ENCODE measurements at regions not wholly inside any gene's neighbourhood (a gene's known extent, or its start where the extent isn't known, plus 50 kb on each side); places are given as distances from the start of the nearest gene placed in this dataset.
A peak's percentile ranks its signal among the peaks of the same experiment; 100 is the strongest.
"Not testable (repeated sequence)": the region's sequence is repeated elsewhere in the genome, so short reads cannot be mapped to it uniquely, and the experiment has no call there.

DNA sequence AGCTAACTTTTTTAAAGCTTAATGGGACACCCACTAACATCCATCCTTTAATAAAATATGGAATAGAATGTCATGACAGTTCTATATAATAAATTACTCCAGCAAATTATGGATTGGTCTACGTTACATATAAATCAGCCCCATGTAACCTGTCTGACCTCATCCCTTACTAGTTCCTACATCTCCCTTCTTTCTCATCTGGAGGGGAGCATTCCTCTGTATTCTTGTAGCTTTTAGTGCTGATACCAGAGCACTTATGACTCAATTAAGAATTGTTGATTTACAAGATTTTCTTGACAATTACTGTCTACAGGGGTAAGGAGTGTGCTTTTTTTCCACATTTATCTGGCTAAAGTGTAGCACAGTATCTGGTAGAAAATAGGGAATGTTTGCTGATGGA is 523.7 kb downstream of the FAM181B start:
- no peak for DNase-seq (ENCODE audit: low read depth)

GRCh38 chr11:82195283-82195682 is 538.4 kb downstream of the FAM181B start:
- no peak for DNase-seq (ENCODE audit: low read depth)

DNA sequence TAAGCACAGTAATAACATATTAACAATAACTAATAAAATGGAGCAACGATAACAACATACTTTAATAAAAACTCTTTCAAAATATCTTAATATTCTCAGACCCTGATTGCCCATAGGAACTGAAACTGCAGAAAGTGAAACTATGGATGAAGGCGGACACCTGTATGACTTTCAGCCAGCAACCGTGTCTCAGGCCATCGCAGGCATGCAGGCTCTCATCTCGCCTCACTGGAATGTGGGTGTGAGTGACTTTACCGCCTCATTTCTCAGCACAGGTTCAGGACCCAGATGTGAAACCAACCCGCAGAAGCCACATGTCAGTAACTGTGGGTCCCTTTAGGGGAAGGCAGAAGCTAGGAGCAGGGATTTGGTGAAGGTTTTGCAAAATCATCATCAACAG is 539.1 kb downstream of the FAM181B start:
- DNase-seq (ENCODE audit: low read depth) = no peak

DNA sequence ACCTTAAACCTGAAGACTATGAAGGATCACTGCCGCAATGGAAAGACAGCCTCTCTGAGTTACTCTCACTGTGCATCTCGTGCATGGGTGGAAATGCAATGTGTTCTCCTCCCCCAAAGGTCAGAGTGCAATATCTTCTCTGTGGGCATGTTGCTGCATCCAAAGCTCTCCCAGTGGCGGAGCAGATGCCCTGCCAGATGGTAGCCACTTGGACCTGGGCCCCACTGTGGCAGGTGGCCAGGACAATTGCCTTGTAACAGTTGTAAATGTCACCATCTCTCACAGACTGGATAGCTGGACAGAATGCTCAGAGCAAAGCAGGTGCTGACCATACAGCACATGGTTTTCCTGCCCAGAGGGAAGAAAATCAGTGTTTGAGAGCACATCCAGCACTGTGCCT is 542.0 kb downstream of the FAM181B start:
- no peak for DNase-seq (ENCODE audit: low read depth)

- no peak for DNase-seq (ENCODE audit: low read depth)
These were observed 547.7 kb downstream of the FAM181B start for GRCh38 chr11:82185925-82186324.

DNA sequence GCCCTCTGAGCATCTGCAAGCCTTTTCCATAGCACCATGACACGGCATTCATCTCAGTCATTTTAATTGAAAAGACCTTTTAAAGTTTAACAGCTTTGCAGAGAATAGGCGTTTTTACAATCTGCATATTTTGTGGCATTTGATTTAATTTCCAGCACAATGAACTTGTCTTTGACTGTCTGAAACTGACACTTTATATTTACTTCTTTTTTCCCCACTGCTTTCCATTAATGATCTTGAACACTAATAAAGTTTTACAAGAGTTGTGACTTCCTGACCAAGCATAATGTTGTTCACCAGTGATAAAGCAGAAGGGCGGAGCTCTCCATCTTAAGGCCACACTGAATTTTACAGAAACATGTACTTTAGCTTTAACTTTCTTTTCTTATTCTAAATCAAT is 548.7 kb downstream of the FAM181B start:
- no peak for DNase-seq (ENCODE audit: low read depth)

GRCh38 chr11:82183346-82183745 is 550.3 kb downstream of the FAM181B start:
- no peak for DNase-seq (ENCODE audit: low read depth)

DNA sequence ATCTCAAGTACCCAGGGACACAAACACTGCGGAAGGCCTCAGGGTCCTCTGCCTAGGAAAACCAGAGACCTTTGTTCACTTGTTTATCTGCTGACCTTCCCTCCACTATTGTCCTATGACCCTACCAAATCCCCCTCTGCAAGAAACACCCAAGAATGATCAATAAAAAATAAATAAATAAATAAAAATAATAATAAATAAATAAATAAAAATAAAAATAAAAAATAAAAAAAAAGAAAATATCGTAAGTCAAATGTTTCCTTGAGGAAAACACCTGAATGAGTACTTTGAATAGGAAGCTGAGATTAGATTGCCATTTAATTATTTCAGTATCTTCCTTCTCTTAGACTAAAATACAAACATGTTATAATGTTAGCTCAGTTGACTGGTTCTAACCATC is 551.0 kb downstream of the FAM181B start:
- DNase-seq (ENCODE audit: low read depth) = not testable (repeated sequence)

GRCh38 chr11:82181796-82182195 is 551.9 kb downstream of the FAM181B start:
- DNase-seq (ENCODE audit: low read depth) = not testable (repeated sequence)

DNA sequence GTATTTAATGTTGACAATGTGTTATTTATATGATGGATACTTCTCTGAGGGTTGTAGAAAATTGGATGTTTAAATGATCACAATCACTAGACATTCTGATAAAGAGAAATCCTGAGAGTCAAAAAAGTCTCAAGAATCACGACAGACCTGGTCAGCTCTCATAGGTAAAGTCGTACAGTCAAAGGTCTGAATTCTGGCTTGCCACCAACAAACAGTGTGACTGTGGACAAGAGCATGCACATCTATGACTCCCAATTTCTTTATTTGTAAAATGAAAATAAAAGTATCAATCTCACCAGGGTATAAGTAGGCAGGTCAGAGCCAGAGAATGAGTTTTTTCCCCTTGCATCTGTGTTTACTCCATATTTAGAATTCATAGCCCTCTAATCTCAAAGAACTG is 556.7 kb downstream of the FAM181B start:
- no peak for DNase-seq (ENCODE audit: low read depth)

- no peak for DNase-seq (ENCODE audit: low read depth)
These were observed 557.3 kb downstream of the FAM181B start for GRCh38 chr11:82176365-82176764.

DNA sequence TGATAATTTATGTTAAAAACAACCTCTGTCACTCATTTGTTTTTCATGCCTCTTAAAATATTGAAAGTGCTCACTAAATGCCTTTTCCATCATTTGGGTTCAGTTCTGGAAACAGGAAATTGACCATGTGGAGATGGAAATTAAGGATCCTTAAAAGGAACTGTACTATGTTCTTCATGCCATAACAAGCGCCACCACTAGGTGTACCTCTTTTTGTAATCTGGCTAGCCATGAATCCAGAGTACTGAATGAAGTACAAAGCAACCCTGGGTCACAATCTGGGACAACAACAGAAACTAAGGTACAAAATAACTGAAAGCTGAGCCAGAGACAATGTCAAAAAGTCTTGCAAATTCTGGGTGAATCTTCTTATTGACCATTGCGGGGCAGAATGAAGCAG is 559.1 kb downstream of the FAM181B start:
- no peak for DNase-seq (ENCODE audit: low read depth)

- no peak for DNase-seq (ENCODE audit: low read depth)
These were observed 586.9 kb downstream of the FAM181B start for GRCh38 chr11:82146789-82147188.

DNA sequence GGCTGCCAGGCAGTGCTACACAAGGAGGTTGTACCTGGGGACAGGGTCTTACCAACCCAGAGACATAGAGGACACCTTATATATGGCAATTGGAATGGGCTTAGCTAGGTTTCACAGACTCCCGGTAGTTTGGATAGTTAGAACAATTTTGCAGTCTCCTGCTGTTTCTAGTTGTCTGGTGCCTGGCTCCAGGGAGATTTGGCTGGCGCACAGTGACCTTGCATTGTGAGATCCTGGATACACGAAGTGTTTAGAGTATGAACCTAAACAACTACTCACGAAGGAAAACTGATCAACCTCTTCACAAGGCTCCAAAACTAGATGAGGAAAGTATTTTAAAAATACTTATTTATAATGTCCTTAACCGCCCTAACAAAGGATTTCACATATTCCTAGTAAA is 614.7 kb downstream of the FAM181B start:
- DNase-seq (ENCODE audit: low read depth) = no peak

DNA sequence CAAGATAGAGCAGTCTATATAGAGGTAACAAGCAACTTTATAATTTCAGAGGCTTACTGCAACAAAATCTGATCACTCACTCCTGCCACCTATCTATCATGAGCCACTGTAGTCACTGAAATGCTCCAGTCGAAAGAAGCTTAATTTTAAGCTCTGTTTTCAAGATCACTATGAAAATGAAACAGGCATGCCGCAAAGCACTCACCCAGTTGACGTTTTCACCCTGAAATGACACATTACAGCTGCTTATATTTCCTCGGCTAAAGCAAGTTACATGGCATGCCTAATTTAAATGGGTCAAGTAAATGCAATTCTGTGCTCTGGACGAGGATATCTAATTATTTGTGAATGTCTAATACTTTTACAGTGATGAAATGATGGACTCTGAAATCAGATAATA is 616.3 kb downstream of the FAM181B start:
- DNase-seq (ENCODE audit: low read depth) = no peak

DNA sequence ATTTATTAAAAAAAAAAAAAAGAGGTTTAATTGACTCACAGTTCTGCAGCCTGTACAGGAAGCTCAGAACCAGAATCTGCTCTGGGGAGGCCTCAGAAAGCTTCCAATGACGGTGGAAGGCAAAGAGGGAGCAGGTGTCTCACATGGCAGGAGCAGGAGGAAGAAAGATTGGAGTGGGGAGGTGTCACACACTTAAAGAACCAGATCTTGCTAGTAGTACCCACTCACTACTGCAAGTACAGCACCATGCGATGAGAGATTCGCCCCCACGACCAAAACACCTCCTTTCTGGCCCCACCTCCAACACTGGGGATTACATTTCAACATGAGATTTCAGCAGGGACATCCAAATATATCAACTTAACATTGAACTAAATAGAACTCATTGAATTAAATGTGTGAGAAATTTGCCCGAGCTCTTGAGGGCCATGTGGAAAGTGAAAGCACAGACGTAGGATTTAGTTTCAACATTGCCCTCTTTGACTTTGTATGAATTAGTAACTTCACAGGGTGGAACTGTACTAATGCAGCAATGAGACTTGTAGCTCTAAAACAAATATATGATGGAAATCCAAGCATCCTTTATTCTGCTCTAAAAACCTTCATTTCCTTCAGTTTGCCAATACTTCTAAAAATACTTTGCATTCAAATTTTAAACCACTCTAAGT is 628.2 kb downstream of the FAM181B start:
- no peak for DNase-seq (ENCODE audit: low read depth)

DNA sequence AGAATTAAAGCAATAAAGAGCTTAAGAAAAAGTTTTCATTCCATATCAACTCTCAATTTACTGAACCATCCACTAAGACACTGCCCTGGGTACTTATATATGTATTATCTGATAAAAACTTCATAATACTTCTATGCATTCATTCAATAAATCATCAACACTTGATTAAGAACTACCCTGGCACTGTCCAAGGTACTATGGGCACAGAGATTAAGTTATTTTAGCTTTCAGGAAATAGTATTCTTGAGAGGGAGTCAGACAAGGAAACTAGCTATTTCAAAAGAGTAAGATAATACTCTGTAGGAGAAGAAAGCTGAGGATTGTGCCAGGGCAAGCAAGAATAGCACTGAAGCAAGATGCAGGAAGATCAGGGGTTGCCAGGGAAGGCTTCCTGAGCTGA is 640.8 kb downstream of the FAM181B start:
- no peak for DNase-seq (ENCODE audit: low read depth)

- DNase-seq (ENCODE audit: low read depth) = no peak
These were observed 644.2 kb downstream of the FAM181B start for GRCh38 chr11:82089426-82089825.

- DNase-seq (ENCODE audit: low read depth) = no peak
These were observed 648.2 kb downstream of the FAM181B start for GRCh38 chr11:82085493-82085892.

DNA sequence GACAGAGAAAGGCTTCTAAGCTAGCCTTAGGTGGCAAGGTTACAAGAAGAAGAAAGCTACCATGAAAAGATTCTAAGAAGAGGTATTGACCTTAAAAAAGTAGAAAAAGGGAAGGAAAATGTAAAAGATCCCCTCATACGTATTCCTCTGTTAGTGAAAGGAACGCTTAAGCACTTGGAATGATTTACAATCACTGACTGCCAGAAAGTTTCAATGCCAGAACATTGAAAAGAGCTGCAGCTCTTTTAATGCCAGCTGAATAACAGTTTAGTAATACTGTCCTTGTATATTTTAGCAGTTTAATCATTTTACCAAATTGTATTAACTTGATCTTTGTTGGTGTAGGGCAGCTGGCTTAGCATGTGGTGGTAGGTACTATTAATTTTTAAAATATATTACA is 650.7 kb downstream of the FAM181B start:
- no peak for DNase-seq (ENCODE audit: low read depth)

DNA sequence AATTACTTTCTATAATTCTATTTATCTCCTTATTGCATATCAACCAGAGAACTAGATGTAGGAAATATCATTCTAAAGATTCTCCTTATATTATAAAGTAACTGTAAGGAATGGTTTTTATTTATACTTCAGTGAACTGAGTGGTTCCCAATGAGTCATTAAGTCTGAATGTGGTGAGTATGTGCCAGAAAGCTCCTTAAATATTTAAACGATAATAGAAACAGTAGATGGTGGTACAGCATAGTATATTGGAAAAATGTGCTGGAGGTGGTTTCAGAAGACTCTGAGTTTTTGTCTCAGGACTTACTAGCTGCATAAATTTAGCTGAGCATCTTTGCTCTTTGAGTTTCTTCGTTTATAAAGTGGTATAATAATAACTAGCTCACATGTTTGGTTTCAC is 653.5 kb downstream of the FAM181B start:
- DNase-seq (ENCODE audit: low read depth) = peak; percentile 5

DNA sequence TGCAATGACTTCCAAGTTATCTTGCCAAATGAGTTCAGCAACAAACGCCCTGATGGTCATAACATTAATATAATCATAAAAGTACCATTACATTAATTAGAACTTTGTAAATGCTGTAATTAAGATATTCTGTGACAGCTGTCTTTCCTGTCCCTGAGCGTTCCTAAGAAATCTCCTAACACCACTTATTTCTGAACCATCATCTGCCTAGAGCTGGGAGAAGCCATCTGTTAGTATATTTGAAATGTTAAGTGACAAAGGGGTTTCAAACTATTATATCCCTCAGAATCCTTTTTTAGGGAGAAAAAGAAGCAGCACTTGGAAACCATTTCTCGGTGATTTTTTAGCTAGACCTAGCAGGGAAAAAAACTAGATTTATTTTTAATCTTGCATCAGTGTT is 657.5 kb downstream of the FAM181B start:
- no peak for DNase-seq (ENCODE audit: low read depth)

- DNase-seq (ENCODE audit: low read depth) = no peak
These were observed 674.2 kb downstream of the FAM181B start for GRCh38 chr11:82059505-82059904.

DNA sequence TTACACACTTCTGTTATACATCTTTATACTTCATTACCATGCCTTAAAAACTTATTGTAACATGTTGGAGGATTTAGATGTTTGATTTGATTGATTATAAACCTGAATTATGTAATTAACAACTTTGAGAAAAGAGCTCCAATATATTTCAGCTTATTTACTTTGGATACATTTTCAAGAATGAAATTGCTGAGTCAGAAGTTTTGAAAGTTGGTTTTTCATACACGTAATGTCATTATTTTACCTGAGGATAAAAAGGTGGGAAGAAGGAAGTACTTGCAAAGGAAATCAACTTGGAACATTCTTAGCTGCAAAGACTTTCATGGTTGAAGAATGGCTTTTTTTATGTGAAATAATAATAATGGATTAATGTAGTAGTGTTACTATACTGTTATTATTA is 677.2 kb downstream of the FAM181B start:
- no peak for DNase-seq (ENCODE audit: low read depth)
